Osteocyte (in vitro differentiated cells): ENCODE measurements at regions not wholly inside any gene's neighbourhood (a gene's known extent, or its start where the extent isn't known, plus 50 kb on each side); places are given as distances from the start of the nearest gene placed in this dataset.

Source experiments
- DNase-seq: peaks from one replicate; pipeline ENCODE4 v3.0.0; 2021; ENCODE audit warnings: mixed read lengths; ENCODE audit not compliant: unreplicated experiment; ENCODE audit errors: extremely low spot score
- H3K27ac Mint-ChIP-seq: one replicate; pipeline ENCODE4 v1.8.0; 2021; ENCODE audit warnings: mild to moderate bottlenecking, mixed read lengths; ENCODE audit not compliant: unreplicated experiment
- H3K27me3 Mint-ChIP-seq: one replicate; pipeline ENCODE4 v1.8.0; 2021; ENCODE audit warnings: mixed read lengths; ENCODE audit not compliant: unreplicated experiment
- H3K36me3 Mint-ChIP-seq: one replicate; pipeline ENCODE4 v1.8.0; 2021; ENCODE audit warnings: mixed read lengths; ENCODE audit not compliant: unreplicated experiment
- H3K4me1 Mint-ChIP-seq: one replicate; pipeline ENCODE4 v1.8.0; 2021; ENCODE audit warnings: mixed read lengths; ENCODE audit not compliant: unreplicated experiment
- H3K4me3 Mint-ChIP-seq: one replicate; pipeline ENCODE4 v1.8.0; 2021; ENCODE audit warnings: mild to moderate bottlenecking, moderate library complexity, mixed read lengths; ENCODE audit not compliant: unreplicated experiment
- H3K9me3 Mint-ChIP-seq: one replicate; pipeline ENCODE4 v1.8.0; 2021; ENCODE audit warnings: mixed read lengths; ENCODE audit not compliant: unreplicated experiment
- TF ChIP-seq, protein P1 (sequence below): fragments of 200-600 bp; sonication (generic); IDR thresholded peaks from 2 replicates; pipeline ENCODE4 v1.5.0; 2021; ENCODE audit warnings: antibody characterized with exemption, mild to moderate bottlenecking, moderate library complexity

DNA sequence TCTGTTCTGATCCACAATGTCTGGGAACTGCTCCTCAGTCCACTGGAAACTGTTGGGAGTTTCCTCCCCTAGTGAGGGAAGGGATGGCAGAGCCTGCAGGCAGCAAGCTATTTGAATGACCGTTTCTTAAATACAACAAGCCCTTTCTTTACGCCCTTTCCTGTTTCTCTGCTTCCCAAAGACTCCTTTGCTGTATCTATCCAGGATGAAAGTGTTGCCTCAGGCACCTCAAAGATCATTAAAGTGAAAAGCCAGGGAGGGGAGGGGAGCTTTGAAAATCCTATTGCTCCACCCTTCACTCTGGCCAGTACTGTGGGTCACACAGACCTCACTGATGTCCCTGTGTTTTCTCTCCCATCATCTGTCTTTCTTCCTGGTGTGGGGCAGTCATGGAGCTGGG lies 213.1 kb downstream of the RNF144B start:
- no peak overlapping the region for H3K4me3 Mint-ChIP-seq

GRCh38 chr6:18601516-18602020 lies 214.4 kb downstream of the RNF144B start:
- no peak overlapping the region for H3K27ac Mint-ChIP-seq
- no peaks in the 10 kb centered on the region for H3K36me3 Mint-ChIP-seq
- peaks cover 9% of the 10 kb centered on the region for H3K27me3 Mint-ChIP-seq
- no peaks in the 10 kb centered on the region for H3K9me3 Mint-ChIP-seq
- DNase-seq: no peak
- peaks cover 5% of the 10 kb centered on the region for H3K4me1 Mint-ChIP-seq
- TF ChIP-seq, protein P1, sequence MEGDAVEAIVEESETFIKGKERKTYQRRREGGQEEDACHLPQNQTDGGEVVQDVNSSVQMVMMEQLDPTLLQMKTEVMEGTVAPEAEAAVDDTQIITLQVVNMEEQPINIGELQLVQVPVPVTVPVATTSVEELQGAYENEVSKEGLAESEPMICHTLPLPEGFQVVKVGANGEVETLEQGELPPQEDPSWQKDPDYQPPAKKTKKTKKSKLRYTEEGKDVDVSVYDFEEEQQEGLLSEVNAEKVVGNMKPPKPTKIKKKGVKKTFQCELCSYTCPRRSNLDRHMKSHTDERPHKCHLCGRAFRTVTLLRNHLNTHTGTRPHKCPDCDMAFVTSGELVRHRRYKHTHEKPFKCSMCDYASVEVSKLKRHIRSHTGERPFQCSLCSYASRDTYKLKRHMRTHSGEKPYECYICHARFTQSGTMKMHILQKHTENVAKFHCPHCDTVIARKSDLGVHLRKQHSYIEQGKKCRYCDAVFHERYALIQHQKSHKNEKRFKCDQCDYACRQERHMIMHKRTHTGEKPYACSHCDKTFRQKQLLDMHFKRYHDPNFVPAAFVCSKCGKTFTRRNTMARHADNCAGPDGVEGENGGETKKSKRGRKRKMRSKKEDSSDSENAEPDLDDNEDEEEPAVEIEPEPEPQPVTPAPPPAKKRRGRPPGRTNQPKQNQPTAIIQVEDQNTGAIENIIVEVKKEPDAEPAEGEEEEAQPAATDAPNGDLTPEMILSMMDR: no peak
- H3K4me3 Mint-ChIP-seq: no peak overlapping the region

More for the DNA sequence above, 213.1 kb downstream of the RNF144B start:
- Mint-ChIP-seq H3K36me3 (no peaks in the 10 kb centered on the region), H3K9me3 (no peaks in the 10 kb centered on the region), H3K27me3 (peaks cover 4% of the 10 kb centered on the region), H3K27ac (no peak overlapping the region), H3K4me1 (peaks cover 7% of the 10 kb centered on the region)
- no peak for DNase-seq
- TF ChIP-seq, protein P1: no peak

- DNase-seq: no peak
- Mint-ChIP-seq H3K36me3 (no peaks in the 10 kb centered on the region), H3K4me1 (peaks cover 5% of the 10 kb centered on the region), H3K27me3 (peaks cover 9% of the 10 kb centered on the region), H3K4me3 (no peak overlapping the region), H3K9me3 (no peaks in the 10 kb centered on the region), H3K27ac (no peak overlapping the region)
- TF ChIP-seq, protein P1: no peak
Measured at GRCh38 chr6:18602931-18603330, 215.8 kb downstream of the RNF144B start.

- Mint-ChIP-seq H3K27ac (no peak overlapping the region), H3K36me3 (no peaks in the 10 kb centered on the region), H3K4me1 (peaks cover 5% of the 10 kb centered on the region), H3K27me3 (peaks cover 9% of the 10 kb centered on the region), H3K4me3 (no peak overlapping the region), H3K9me3 (no peaks in the 10 kb centered on the region)
- DNase-seq: no peak
- TF ChIP-seq, protein P1: no peak
Measured at GRCh38 chr6:18603361-18603760, 216.2 kb downstream of the RNF144B start.

DNA sequence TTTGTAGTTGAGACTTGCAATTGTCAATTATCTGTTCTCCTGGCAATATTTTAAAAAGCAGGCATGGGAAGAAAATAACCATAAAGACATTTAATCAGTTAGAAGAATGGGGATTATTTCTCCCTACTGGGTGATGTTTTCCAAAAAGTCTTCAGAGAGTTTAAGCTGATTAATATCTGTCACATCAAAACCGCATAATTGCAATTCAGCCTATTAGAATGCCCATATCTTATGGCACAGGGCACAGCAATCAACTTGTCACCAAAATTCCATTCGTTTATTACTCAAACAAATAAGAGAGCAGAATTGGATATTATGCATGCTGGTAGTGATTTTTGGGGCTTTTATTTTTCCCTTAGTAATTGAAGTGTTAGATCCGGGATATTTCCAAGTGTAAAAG lies 218.7 kb downstream of the RNF144B start:
- Mint-ChIP-seq H3K4me1 (no peaks in the 10 kb centered on the region), H3K27me3 (peaks cover 9% of the 10 kb centered on the region), H3K36me3 (no peaks in the 10 kb centered on the region), H3K27ac (no peak overlapping the region), H3K9me3 (peaks cover 3% of the 10 kb centered on the region), H3K4me3 (no peak overlapping the region)
- no peak for DNase-seq
- TF ChIP-seq, protein P1: no peak
